ENCODE measurements at regions not wholly inside any gene's neighbourhood (a gene's known extent, or its start where the extent isn't known, plus 50 kb on each side); places are given as distances from the start of the nearest gene placed in this dataset.

DNA sequence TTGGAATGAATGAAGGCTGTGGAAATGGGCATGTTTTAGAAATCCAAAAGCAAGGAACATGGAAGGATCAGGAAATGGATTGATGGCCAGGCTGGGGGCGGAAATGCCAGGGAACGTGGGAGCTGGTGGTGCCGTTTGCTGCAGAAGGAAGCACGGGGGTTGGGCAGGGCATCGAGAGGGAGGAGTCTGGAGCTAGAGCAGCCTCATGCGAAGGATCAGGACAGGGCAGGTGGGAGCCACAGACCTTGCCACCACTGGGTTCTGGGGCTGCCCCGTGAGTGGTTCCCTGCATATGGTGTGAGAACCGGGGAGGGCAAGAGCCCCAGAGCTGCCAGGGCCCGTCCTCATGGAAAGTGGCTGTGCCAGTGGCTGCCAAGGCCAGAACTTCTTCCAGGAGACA lies 193.8 kb upstream of the ZNF32 start:
- TF ChIP-seq POLR2A (IDR thresholded peaks at IDR 0.05): no peak
- TF ChIP-seq, protein P1, sequence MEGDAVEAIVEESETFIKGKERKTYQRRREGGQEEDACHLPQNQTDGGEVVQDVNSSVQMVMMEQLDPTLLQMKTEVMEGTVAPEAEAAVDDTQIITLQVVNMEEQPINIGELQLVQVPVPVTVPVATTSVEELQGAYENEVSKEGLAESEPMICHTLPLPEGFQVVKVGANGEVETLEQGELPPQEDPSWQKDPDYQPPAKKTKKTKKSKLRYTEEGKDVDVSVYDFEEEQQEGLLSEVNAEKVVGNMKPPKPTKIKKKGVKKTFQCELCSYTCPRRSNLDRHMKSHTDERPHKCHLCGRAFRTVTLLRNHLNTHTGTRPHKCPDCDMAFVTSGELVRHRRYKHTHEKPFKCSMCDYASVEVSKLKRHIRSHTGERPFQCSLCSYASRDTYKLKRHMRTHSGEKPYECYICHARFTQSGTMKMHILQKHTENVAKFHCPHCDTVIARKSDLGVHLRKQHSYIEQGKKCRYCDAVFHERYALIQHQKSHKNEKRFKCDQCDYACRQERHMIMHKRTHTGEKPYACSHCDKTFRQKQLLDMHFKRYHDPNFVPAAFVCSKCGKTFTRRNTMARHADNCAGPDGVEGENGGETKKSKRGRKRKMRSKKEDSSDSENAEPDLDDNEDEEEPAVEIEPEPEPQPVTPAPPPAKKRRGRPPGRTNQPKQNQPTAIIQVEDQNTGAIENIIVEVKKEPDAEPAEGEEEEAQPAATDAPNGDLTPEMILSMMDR (IDR thresholded peaks at IDR 0.05): no peak
